Nephron progenitor cell (in vitro differentiated cells): ENCODE measurements at regions not wholly inside any gene's neighbourhood (a gene's known extent, or its start where the extent isn't known, plus 50 kb on each side); places are given as distances from the start of the nearest gene placed in this dataset.
A peak's percentile ranks its signal among the peaks of the same experiment; 100 is the strongest.

ENCODE experiments used
- DNase-seq: peaks from one replicate; pipeline ENCODE4 v3.0.0; 2021
- H3K27ac Mint-ChIP-seq: 2 replicates; pipeline ENCODE4 v1.8.0; 2021; ENCODE audit warnings: mild to moderate bottlenecking, moderate library complexity, mixed read lengths
- H3K27me3 Mint-ChIP-seq: 2 replicates; pipeline ENCODE4 v1.8.0; 2021; ENCODE audit warnings: mild to moderate bottlenecking, low read depth, mixed read lengths; ENCODE audit not compliant: poor library complexity
- H3K36me3 Mint-ChIP-seq: 2 replicates; pipeline ENCODE4 v1.8.0; 2021; ENCODE audit warnings: low read depth, mixed read lengths
- H3K4me1 Mint-ChIP-seq: 2 replicates; pipeline ENCODE4 v1.8.0; 2021; ENCODE audit warnings: mixed read lengths
- H3K4me3 Mint-ChIP-seq: 2 replicates; pipeline ENCODE4 v1.8.0; 2021; ENCODE audit warnings: mild to moderate bottlenecking, moderate library complexity, mixed read lengths
- H3K9me3 Mint-ChIP-seq: 2 replicates; pipeline ENCODE4 v1.8.0; 2021; ENCODE audit warnings: mild to moderate bottlenecking, moderate library complexity, mixed read lengths
- CTCF ChIP-seq: fragments of 200-600 bp; sonication (generic); IDR thresholded peaks from 2 replicates; pipeline ENCODE4 v1.5.0; 2021; ENCODE audit warnings: antibody characterized with exemption

DNA sequence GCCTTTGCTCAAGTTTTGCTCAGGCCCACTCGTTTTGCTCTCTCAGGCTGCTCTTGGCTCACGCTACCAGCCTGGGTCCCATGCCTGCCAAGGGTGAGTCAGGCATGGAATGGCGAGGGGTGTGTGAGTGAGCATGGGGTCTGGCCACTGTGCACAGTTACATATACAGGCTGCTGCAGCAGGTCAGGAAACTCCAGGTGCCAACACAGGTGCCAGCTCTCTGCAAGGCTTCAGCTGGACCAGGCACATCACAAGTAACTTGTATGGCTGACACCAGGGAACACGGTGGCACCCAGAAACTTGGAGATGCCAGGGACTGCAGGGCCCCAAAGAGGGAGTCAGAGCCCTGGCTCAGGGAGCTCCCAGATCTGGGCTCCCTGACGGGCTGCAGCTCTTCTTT is 146.8 kb downstream of the BTBD3 start:
- Mint-ChIP-seq H3K27me3 (no peaks in the 10 kb centered on the region), H3K27ac (no peak overlapping the region), H3K9me3 (no peaks in the 10 kb centered on the region), H3K4me3 (no peak overlapping the region), H3K4me1 (peaks cover 18% of the 10 kb centered on the region), H3K36me3 (no peaks in the 10 kb centered on the region)
- TF ChIP-seq CTCF = no peak
- DNase-seq = no peak

DNA sequence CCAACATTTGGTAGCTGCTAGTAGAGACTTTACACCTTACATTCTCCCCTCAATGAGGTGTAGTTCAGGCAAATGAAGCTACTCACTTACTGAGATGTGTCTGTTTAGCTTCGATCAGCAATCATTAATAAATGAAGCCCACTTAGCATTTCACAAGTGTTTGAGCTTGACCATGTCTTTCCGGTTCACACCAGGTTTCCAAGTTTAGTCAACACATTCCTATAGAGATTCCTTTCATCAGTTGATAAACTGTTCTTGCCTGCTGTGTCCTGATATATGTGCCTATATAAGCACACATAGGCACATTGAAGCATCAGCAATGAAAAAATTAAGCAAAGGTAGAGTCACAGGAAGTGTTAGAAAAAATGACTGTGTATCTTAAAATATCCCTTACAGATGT is 150.0 kb downstream of the BTBD3 start:
- no peaks in the 10 kb centered on the region for H3K9me3 Mint-ChIP-seq
- H3K4me1 Mint-ChIP-seq = peaks cover 18% of the 10 kb centered on the region
- H3K27ac Mint-ChIP-seq = no peak overlapping the region
- no peak for DNase-seq
- no peak overlapping the region for H3K4me3 Mint-ChIP-seq
- no peaks in the 10 kb centered on the region for H3K36me3 Mint-ChIP-seq
- H3K27me3 Mint-ChIP-seq = peaks cover 1% of the 10 kb centered on the region
- no peak for TF ChIP-seq CTCF

GRCh38 chr20:12068121-12068520 is 150.4 kb downstream of the BTBD3 start:
- no peak overlapping the region for H3K27ac Mint-ChIP-seq
- DNase-seq = peak; percentile 8
- no peak for TF ChIP-seq CTCF
- no peaks in the 10 kb centered on the region for H3K36me3 Mint-ChIP-seq
- peaks cover 5% of the 10 kb centered on the region for H3K27me3 Mint-ChIP-seq
- no peaks in the 10 kb centered on the region for H3K9me3 Mint-ChIP-seq
- H3K4me1 Mint-ChIP-seq = peaks cover 18% of the 10 kb centered on the region
- H3K4me3 Mint-ChIP-seq = no peak overlapping the region

DNA sequence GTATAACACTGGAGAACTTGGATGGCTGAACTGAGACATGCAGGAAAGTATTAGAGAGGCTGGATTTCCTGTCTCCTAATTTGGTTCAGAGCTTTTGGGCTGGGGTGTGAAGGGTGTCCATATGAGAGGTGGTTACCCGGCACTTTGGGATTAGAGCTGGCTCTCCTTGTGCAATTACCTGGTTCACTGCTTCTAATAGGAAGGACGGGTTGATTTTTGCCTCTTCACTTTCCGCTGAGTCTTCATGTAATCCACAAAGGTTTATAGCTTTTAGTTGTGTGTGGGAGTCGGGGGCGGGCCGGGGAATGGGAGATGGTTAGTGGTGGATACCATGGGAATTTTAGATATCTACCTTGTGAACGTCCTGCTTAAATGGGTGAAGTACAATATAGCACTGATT is 151.5 kb downstream of the BTBD3 start:
- TF ChIP-seq CTCF = no peak
- DNase-seq = no peak
- Mint-ChIP-seq H3K27ac (no peak overlapping the region), H3K36me3 (no peaks in the 10 kb centered on the region), H3K4me1 (peaks cover 18% of the 10 kb centered on the region), H3K4me3 (no peak overlapping the region), H3K9me3 (no peaks in the 10 kb centered on the region), H3K27me3 (peaks cover 5% of the 10 kb centered on the region)

DNA sequence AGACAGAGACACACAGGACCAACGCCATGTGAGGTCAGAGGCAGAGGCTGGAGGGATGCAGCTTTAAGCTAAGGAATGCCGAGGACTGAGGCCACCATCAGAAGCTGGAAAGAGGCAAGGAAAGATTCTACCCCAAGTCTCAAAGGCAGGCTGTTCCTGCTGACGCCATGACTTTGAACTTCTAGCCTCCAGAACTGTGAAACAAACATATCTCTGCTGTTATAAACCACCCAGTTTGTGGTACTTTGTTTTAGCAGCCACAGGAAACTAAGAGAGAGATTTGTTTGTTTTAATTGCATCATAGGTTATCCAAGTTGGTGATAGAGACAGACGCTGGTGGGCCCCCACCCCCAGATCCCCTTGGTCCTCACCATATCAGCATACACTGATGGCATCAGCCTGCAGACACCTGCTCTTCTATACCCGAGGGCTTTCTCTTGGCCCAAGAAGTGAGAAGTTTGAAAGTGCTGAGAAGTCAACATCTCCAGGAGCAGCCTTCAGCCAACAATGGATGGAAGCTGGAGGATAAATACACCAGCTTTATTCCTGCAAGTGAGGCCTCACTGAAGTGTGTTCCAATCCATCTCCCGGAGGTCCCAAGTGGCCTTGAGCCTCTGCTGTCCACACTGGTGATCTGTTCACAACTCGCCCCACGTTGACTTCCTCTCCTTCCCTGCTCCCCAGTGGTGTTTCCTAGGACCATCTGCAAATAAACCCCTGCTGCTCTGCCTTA is 154.7 kb downstream of the BTBD3 start:
- TF ChIP-seq CTCF = no peak
- Mint-ChIP-seq H3K36me3 (no peaks in the 10 kb centered on the region), H3K9me3 (no peaks in the 10 kb centered on the region), H3K27me3 (peaks cover 5% of the 10 kb centered on the region), H3K4me3 (no peak overlapping the region), H3K4me1 (peaks cover 18% of the 10 kb centered on the region), H3K27ac (peak overlapping the region; percentile 46)
- DNase-seq = no peak

GRCh38 chr20:12072954-12073264 is 155.2 kb downstream of the BTBD3 start:
- Mint-ChIP-seq H3K4me3 (no peak overlapping the region), H3K27me3 (peaks cover 5% of the 10 kb centered on the region), H3K4me1 (peaks cover 16% of the 10 kb centered on the region), H3K27ac (peak overlapping the region; percentile 46), H3K9me3 (no peaks in the 10 kb centered on the region), H3K36me3 (no peaks in the 10 kb centered on the region)
- DNase-seq = no peak
- no peak for TF ChIP-seq CTCF
